NT2/D1 (cell line): ENCODE measurements at regions not wholly inside any gene's neighbourhood (a gene's known extent, or its start where the extent isn't known, plus 50 kb on each side); places are given as distances from the start of the nearest gene placed in this dataset.

Experiments used
- DNase-seq: peaks from one replicate; pipeline ENCODE4 v3.0.0-alpha.2; 2011; ENCODE audit warnings: low read depth, low spot score
- H3K27me3 ChIP-seq: 2 replicates; pipeline ENCODE4 v1.6.0; 2011; ENCODE audit warnings: mild to moderate bottlenecking; ENCODE audit not compliant: insufficient read length, insufficient read depth
- H3K36me3 ChIP-seq: 2 replicates; pipeline ENCODE4 v1.6.1; 2011; ENCODE audit warnings: mild to moderate bottlenecking, low read length, mixed read lengths; ENCODE audit not compliant: insufficient read depth, insufficient read length
- H3K4me1 ChIP-seq: 2 replicates; pipeline ENCODE4 v1.5.1; 2011; ENCODE audit not compliant: insufficient read depth, insufficient read length
- H3K4me3 ChIP-seq: 2 replicates; pipeline ENCODE4 v1.5.1; 2011; ENCODE audit warnings: low read depth; ENCODE audit not compliant: insufficient read length
- H3K9ac ChIP-seq: 2 replicates; pipeline ENCODE4 v1.6.0; 2011; ENCODE audit warnings: low read depth; ENCODE audit not compliant: insufficient read length
- H3K9me3 ChIP-seq: 2 replicates; pipeline ENCODE4 v1.5.1; 2011; ENCODE audit warnings: mild to moderate bottlenecking, low read length; ENCODE audit not compliant: insufficient read depth
- SUZ12 ChIP-seq: IDR thresholded peaks from 2 replicates; pipeline ENCODE4 v1.6.1; 2011; ENCODE audit not compliant: insufficient read length, insufficient read depth; ENCODE audit errors: extremely low read depth
- YY1 ChIP-seq: IDR thresholded peaks from 2 replicates; pipeline ENCODE4 v1.6.1; 2011; ENCODE audit not compliant: insufficient read length, insufficient read depth
- ZNF274 ChIP-seq: IDR thresholded peaks from 2 replicates; pipeline ENCODE4 v1.6.1; 2011; ENCODE audit warnings: mild to moderate bottlenecking, low read depth, low read length

DNA sequence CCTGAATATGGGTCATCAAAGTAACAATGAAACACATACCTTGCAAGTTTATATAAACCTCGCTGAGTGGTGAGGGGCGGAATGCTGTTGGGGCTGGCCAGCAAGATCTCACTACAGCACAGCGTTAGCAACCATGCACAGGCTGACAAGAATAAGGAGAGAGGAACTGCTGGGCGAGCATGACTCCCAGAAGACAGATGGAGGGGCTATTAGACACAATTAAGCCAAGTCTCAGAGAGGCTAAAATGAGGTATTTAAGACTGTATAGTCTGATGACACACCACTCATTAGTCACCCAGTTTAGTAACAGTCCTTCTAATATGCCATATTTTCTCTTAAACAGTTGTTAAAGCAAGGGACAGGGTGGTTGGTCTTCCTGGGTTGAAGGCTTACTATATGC lies 340.2 kb upstream of the NR5A2 start:
- no peak for TF ChIP-seq SUZ12
- TF ChIP-seq ZNF274, result no peak
- no peak for TF ChIP-seq YY1
- Histone ChIP-seq H3K9ac (no peak overlapping the region), H3K4me3 (no peak overlapping the region), H3K36me3 (no peaks in the 10 kb centered on the region), H3K9me3 (no peaks in the 10 kb centered on the region), H3K4me1 (peaks cover 4% of the 10 kb centered on the region), H3K27me3 (no peaks in the 10 kb centered on the region)
- no peak for DNase-seq

DNA sequence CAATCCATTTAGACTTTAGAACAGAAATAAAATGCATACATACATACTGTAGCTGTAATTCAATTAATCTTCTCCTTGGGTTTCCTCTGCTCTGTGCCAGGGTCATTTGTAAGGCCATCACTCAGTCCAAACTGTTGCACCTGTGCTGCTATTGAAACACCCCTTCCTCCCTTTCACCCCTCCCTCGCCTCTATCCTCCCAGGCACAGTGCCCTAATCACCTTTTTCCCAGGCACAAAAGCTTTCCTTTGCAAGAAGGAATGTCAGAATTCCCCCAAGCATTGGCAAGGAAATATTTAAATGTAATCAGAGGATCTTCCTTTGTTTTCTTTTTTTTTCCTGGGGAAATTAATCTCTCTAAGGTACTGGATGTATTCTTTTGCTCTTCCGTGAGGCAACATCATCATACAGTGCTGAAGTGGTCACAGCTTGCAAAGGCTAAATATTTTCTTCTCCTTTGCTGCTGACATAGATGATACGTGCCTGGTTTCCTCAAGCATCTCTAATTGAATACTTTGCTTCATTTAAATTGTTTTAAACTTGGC lies 339.3 kb upstream of the NR5A2 start:
- Histone ChIP-seq H3K4me1 (peaks cover 4% of the 10 kb centered on the region), H3K36me3 (no peaks in the 10 kb centered on the region), H3K4me3 (no peak overlapping the region), H3K9me3 (no peaks in the 10 kb centered on the region), H3K27me3 (no peaks in the 10 kb centered on the region), H3K9ac (no peak overlapping the region)
- DNase-seq, result peak; percentile 15
- no peak for TF ChIP-seq YY1
- TF ChIP-seq ZNF274, result no peak
- no peak for TF ChIP-seq SUZ12

DNA sequence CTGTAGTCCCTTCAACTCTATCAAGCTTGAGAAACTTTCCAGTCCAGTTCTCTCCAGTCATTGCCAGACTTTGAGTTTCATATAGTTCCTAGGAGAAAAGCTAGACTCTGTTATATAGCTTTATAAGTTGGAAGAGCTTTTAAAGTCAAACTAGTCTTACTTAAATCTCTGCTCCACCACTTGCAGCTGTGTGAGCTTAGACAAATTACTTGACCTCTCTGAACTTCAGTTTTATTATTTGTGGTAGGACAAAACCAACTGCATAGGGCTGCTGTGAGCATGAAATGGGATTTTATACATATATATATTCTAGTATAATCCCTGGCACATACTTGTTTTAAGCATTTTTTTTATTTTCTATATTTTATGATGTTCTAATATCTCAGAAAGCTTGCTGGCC lies 338.7 kb upstream of the NR5A2 start:
- Histone ChIP-seq H3K4me3 (no peak overlapping the region), H3K27me3 (no peaks in the 10 kb centered on the region), H3K9ac (no peak overlapping the region), H3K9me3 (no peaks in the 10 kb centered on the region), H3K4me1 (peaks cover 4% of the 10 kb centered on the region), H3K36me3 (no peaks in the 10 kb centered on the region)
- no peak for DNase-seq
- no peak for TF ChIP-seq ZNF274
- TF ChIP-seq YY1, result no peak
- TF ChIP-seq SUZ12, result no peak

DNA sequence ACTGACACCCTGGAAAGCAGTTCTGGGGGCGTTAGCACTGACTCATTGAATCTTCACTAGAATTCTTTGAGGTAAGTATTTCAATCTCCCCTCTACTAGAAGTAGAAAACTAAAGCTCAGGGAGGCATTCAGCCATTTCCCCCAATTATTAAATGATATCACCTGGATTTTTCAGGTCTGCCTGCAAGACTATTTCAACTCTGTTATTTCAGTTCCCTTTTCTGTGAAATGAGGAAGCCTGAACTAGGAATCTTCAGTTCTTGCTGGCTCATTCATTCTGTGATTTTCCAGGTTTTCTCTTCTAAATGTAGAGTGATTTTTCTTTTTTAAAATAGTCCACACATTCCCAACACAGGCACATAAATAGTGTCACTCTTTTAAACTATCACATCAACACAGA lies 337.0 kb upstream of the NR5A2 start:
- no peak for DNase-seq
- Histone ChIP-seq H3K4me1 (peaks cover 4% of the 10 kb centered on the region), H3K36me3 (no peaks in the 10 kb centered on the region), H3K9ac (no peak overlapping the region), H3K4me3 (no peak overlapping the region), H3K9me3 (no peaks in the 10 kb centered on the region), H3K27me3 (no peaks in the 10 kb centered on the region)
- TF ChIP-seq SUZ12 (no peak), ZNF274 (no peak), YY1 (no peak)

DNA sequence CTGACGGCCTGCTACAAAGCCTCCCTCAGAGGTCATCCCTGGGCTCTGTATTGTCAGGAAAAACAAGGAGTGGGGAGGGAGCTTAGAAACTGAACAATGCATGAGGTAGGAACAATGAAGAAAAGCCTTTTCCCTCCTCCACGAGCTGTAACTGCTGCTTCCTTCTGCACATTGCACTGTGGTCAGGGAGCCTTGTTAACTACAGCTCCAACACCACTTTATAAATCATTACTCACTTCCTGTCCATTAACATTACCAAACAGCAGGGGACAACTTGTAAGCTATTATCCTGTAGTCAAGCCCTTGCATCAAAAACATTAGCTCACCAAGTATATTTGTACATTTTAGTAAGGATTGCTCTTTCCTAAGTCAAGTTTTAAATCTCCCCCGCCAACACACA lies 336.0 kb upstream of the NR5A2 start:
- no peak overlapping the region for H3K4me3 ChIP-seq
- peak; percentile 59 for DNase-seq
- H3K36me3 ChIP-seq, result no peaks in the 10 kb centered on the region
- H3K27me3 ChIP-seq, result no peaks in the 10 kb centered on the region
- H3K9me3 ChIP-seq, result no peaks in the 10 kb centered on the region
- no peak overlapping the region for H3K9ac ChIP-seq
- no peak for TF ChIP-seq ZNF274
- TF ChIP-seq SUZ12, result no peak
- no peak for TF ChIP-seq YY1
- H3K4me1 ChIP-seq, result peaks cover 4% of the 10 kb centered on the region

DNA sequence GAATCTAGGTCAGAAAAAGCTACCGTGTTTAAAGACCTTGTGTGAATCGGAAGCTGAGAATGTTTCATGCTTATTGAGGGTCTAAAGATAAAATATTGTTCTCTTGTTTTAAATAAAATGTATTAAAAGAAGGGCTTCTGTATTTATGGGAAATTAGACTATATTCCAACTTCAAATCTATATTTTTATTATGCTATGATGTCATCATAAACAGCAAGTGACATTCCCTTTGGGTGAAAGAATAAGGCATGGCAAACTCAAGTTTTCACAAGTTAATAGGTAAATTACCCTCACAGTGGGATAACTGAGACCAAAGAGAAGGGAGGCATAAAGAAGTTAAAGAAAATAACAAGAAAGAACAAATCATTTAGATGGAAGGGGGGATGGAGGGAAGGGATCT lies 333.8 kb upstream of the NR5A2 start:
- no peak overlapping the region for H3K9ac ChIP-seq
- peaks cover 4% of the 10 kb centered on the region for H3K4me1 ChIP-seq
- DNase-seq, result no peak
- H3K27me3 ChIP-seq, result no peaks in the 10 kb centered on the region
- H3K9me3 ChIP-seq, result no peaks in the 10 kb centered on the region
- no peak overlapping the region for H3K4me3 ChIP-seq
- no peaks in the 10 kb centered on the region for H3K36me3 ChIP-seq
- TF ChIP-seq ZNF274, result no peak
- TF ChIP-seq YY1, result no peak
- TF ChIP-seq SUZ12, result no peak

DNA sequence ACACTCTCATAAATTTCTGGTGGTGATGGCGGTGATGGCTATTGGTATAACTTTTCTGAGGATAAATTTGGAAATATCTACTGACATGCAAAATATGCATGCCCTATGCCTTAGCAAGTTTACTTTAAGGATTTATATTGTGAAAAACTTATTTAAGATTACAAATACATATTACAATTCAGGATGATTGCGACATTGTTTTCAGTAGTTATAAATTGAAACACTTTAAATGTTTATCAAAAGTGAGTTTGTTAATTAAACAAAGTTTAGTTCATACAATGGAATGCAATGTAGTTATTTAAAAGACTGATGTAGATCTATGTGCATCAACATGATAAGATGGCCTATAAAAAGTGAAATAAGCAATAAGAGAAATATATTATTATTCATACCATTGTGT lies 331.3 kb upstream of the NR5A2 start:
- H3K9ac ChIP-seq, result no peak overlapping the region
- H3K27me3 ChIP-seq, result no peaks in the 10 kb centered on the region
- TF ChIP-seq ZNF274 (no peak), SUZ12 (no peak), YY1 (no peak)
- no peaks in the 10 kb centered on the region for H3K36me3 ChIP-seq
- no peaks in the 10 kb centered on the region for H3K4me1 ChIP-seq
- no peaks in the 10 kb centered on the region for H3K9me3 ChIP-seq
- no peak overlapping the region for H3K4me3 ChIP-seq
- DNase-seq, result no peak

DNA sequence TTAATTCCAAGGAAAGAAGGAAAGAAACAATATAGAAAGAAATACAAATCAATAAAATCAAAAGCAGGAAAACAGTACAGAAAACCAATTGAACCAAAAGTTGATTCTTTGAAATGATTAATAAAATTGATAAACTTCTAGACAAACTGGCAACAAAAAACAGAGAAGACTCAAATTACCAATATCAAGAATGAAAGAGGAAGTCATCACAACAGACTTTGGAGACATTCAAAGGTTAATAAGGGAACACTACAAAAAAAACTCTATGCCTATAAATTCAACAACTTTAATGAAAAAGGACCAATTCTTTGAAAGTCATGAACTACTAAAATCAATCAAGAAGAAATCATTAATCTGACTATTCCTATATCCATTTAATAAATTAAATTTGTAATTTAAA lies 329.3 kb upstream of the NR5A2 start:
- no peak overlapping the region for H3K9ac ChIP-seq
- no peaks in the 10 kb centered on the region for H3K27me3 ChIP-seq
- H3K4me3 ChIP-seq, result no peak overlapping the region
- H3K36me3 ChIP-seq, result no peaks in the 10 kb centered on the region
- H3K4me1 ChIP-seq, result no peaks in the 10 kb centered on the region
- no peak for TF ChIP-seq YY1
- no peak for TF ChIP-seq SUZ12
- no peak for TF ChIP-seq ZNF274
- DNase-seq, result no peak
- H3K9me3 ChIP-seq, result no peaks in the 10 kb centered on the region
